ENCODE measurements at regions not wholly inside any gene's neighbourhood (a gene's known extent, or its start where the extent isn't known, plus 50 kb on each side); places are given as distances from the start of the nearest gene placed in this dataset.
A peak's percentile ranks its signal among the peaks of the same experiment; 100 is the strongest.

DNA sequence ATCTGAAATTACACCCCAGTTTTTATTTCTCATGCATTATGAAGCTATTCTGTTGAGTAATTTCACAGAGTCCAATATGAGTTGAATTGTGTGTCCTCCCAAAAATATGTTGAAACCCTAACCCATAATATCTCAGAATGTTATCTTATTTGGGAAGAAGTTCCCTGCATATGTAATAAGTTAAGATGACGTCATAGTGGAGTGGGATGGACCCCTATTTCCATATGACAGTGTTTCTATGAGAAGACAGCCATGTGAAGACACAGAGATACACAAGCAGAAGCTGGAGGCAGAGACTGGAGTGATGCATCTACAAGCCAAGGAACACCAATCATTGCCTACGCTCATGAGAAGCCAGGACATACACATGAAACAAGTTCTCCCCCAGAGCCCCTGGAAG is 81.3 kb downstream of the RFPL4B start:
- H4K20me1 ChIP-seq (ENCODE audit: insufficient read depth, low read length), result no peaks in the 10 kb centered on the region
- no peak overlapping the region for H3K4me2 ChIP-seq (ENCODE audit: low read length)
- TF ChIP-seq EZH2 (IDR thresholded peaks at IDR 0.05; ENCODE audit: insufficient read depth, low read length), result no peak
- TF ChIP-seq, protein P1, sequence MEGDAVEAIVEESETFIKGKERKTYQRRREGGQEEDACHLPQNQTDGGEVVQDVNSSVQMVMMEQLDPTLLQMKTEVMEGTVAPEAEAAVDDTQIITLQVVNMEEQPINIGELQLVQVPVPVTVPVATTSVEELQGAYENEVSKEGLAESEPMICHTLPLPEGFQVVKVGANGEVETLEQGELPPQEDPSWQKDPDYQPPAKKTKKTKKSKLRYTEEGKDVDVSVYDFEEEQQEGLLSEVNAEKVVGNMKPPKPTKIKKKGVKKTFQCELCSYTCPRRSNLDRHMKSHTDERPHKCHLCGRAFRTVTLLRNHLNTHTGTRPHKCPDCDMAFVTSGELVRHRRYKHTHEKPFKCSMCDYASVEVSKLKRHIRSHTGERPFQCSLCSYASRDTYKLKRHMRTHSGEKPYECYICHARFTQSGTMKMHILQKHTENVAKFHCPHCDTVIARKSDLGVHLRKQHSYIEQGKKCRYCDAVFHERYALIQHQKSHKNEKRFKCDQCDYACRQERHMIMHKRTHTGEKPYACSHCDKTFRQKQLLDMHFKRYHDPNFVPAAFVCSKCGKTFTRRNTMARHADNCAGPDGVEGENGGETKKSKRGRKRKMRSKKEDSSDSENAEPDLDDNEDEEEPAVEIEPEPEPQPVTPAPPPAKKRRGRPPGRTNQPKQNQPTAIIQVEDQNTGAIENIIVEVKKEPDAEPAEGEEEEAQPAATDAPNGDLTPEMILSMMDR (IDR thresholded peaks at IDR 0.05; ENCODE audit: insufficient read depth, low read depth, low read length), result no peak
- H3K4me3 ChIP-seq (ENCODE audit: insufficient read depth, low read depth, low read length), result no peak overlapping the region
- Mint-ChIP-seq H3K9me3 (ENCODE audit: unreplicated experiment) (peaks cover 7% of the 10 kb centered on the region), H3K27ac (ENCODE audit: unreplicated experiment) (no peak overlapping the region), H3K4me3 (ENCODE audit: unreplicated experiment) (no peak overlapping the region), H3K27me3 (ENCODE audit: low read depth, unreplicated experiment) (no peaks in the 10 kb centered on the region), H3K36me3 (ENCODE audit: low read depth, unreplicated experiment) (no peaks in the 10 kb centered on the region), H3K4me1 (ENCODE audit: low read depth, unreplicated experiment) (no peaks in the 10 kb centered on the region)
- no peaks in the 10 kb centered on the region for H3K79me2 ChIP-seq (ENCODE audit: insufficient read depth, low read length)
- no peak overlapping the region for H3K9ac ChIP-seq (ENCODE audit: low read length)
- H3K9me3 ChIP-seq (ENCODE audit: insufficient read depth, low read depth, low read length), result no peaks in the 10 kb centered on the region
- H3K36me3 ChIP-seq (ENCODE audit: insufficient read depth, low read length), result no peaks in the 10 kb centered on the region
- H3K4me1 ChIP-seq (ENCODE audit: insufficient read depth, low read length), result no peaks in the 10 kb centered on the region
- no peaks in the 10 kb centered on the region for H3K27me3 ChIP-seq (ENCODE audit: insufficient read depth, low read length)
- FAIRE-seq (no peak), DNase-seq (ENCODE audit: low read depth) (no peak)
- no peak overlapping the region for H2AFZ ChIP-seq (ENCODE audit: low read depth, low read length)
- H3K27ac ChIP-seq (ENCODE audit: low read depth, low read length), result no peak overlapping the region

DNA sequence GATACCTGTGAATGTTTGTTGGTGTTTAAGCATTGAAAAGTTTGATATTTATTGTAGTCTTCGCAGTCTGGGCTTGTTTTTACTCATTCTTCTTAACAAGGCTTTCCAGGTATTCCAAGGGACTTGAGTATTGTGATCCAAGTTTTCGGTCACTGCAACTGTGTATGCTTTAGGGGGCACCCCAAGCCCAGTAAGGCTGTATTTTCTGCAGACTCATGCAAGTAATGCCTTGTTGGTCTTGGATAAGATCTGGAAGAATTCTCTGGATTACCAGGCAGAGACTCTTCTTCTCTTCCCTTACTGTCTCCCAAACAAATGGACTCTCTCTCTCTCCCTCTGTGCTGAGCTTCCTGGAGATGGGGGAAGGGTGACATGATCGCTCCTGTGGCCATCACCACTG is 82.1 kb downstream of the RFPL4B start:
- H3K4me1 ChIP-seq (ENCODE audit: insufficient read depth, low read length), result no peaks in the 10 kb centered on the region
- no peak overlapping the region for H3K4me3 ChIP-seq (ENCODE audit: insufficient read depth, low read depth, low read length)
- H3K9ac ChIP-seq (ENCODE audit: low read length), result no peak overlapping the region
- no peaks in the 10 kb centered on the region for H3K9me3 ChIP-seq (ENCODE audit: insufficient read depth, low read depth, low read length)
- H3K79me2 ChIP-seq (ENCODE audit: insufficient read depth, low read length), result no peaks in the 10 kb centered on the region
- no peak overlapping the region for H3K4me3 Mint-ChIP-seq (ENCODE audit: unreplicated experiment)
- DNase-seq (ENCODE audit: low read depth) (peak; percentile 38), FAIRE-seq (no peak)
- peaks cover 3% of the 10 kb centered on the region for H3K9me3 Mint-ChIP-seq (ENCODE audit: unreplicated experiment)
- no peaks in the 10 kb centered on the region for H3K36me3 Mint-ChIP-seq (ENCODE audit: low read depth, unreplicated experiment)
- no peaks in the 10 kb centered on the region for H4K20me1 ChIP-seq (ENCODE audit: insufficient read depth, low read length)
- H3K4me1 Mint-ChIP-seq (ENCODE audit: low read depth, unreplicated experiment), result no peaks in the 10 kb centered on the region
- no peaks in the 10 kb centered on the region for H3K36me3 ChIP-seq (ENCODE audit: insufficient read depth, low read length)
- H3K27ac ChIP-seq (ENCODE audit: low read depth, low read length), result no peak overlapping the region
- H3K27me3 ChIP-seq (ENCODE audit: insufficient read depth, low read length), result no peaks in the 10 kb centered on the region
- H3K4me2 ChIP-seq (ENCODE audit: low read length), result no peak overlapping the region
- no peak overlapping the region for H2AFZ ChIP-seq (ENCODE audit: low read depth, low read length)
- H3K27ac Mint-ChIP-seq (ENCODE audit: unreplicated experiment), result no peak overlapping the region
- TF ChIP-seq, protein P1 (IDR thresholded peaks at IDR 0.05; ENCODE audit: insufficient read depth, low read depth, low read length), result peak; percentile 14
- no peak for TF ChIP-seq EZH2 (IDR thresholded peaks at IDR 0.05; ENCODE audit: insufficient read depth, low read length)
- no peaks in the 10 kb centered on the region for H3K27me3 Mint-ChIP-seq (ENCODE audit: low read depth, unreplicated experiment)

DNA sequence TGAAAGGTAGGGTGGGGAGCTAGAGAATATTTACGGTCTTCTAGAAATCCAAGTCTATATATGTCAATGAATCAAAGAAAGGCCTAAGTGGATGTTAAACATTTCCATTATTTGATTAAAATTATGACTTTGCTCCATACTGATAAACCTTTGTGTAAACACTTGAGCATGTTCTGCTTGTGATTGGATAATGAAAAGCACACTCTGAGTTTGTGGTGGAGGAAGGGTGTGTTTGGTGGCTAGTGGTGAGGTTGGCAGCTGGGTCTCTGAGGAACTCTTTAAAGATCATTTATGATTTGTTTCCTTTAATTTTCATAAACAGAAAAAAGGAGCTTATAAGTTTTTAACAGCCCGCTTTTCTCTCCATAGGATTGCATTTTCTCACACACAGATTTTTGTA is 84.7 kb downstream of the RFPL4B start:
- H3K27ac Mint-ChIP-seq (ENCODE audit: unreplicated experiment), result no peak overlapping the region
- H3K36me3 Mint-ChIP-seq (ENCODE audit: low read depth, unreplicated experiment), result no peaks in the 10 kb centered on the region
- H3K27me3 Mint-ChIP-seq (ENCODE audit: low read depth, unreplicated experiment), result no peaks in the 10 kb centered on the region

More for the DNA sequence above, 84.7 kb downstream of the RFPL4B start:
- Histone ChIP-seq H3K9ac (ENCODE audit: low read length) (no peak overlapping the region), H3K79me2 (ENCODE audit: insufficient read depth, low read length) (no peaks in the 10 kb centered on the region), H3K9me3 (ENCODE audit: insufficient read depth, low read depth, low read length) (no peaks in the 10 kb centered on the region), H3K27me3 (ENCODE audit: insufficient read depth, low read length) (no peaks in the 10 kb centered on the region), H3K27ac (ENCODE audit: low read depth, low read length) (no peak overlapping the region), H4K20me1 (ENCODE audit: insufficient read depth, low read length) (no peaks in the 10 kb centered on the region), H3K4me2 (ENCODE audit: low read length) (no peak overlapping the region), H3K4me1 (ENCODE audit: insufficient read depth, low read length) (no peaks in the 10 kb centered on the region), H3K4me3 (ENCODE audit: insufficient read depth, low read depth, low read length) (no peak overlapping the region), H2AFZ (ENCODE audit: low read depth, low read length) (no peak overlapping the region), H3K36me3 (ENCODE audit: insufficient read depth, low read length) (no peaks in the 10 kb centered on the region)
- H3K4me1 Mint-ChIP-seq (ENCODE audit: low read depth, unreplicated experiment), result no peaks in the 10 kb centered on the region
- no peaks in the 10 kb centered on the region for H3K9me3 Mint-ChIP-seq (ENCODE audit: unreplicated experiment)
- H3K4me3 Mint-ChIP-seq (ENCODE audit: unreplicated experiment), result no peak overlapping the region
- no peak for DNase-seq (ENCODE audit: low read depth)
- no peak for FAIRE-seq
- TF ChIP-seq, protein P1 (IDR thresholded peaks at IDR 0.05; ENCODE audit: insufficient read depth, low read depth, low read length), result no peak
- no peak for TF ChIP-seq EZH2 (IDR thresholded peaks at IDR 0.05; ENCODE audit: insufficient read depth, low read length)
